Hepatocyte (in vitro differentiated cells): ENCODE measurements at regions not wholly inside any gene's neighbourhood (a gene's known extent, or its start where the extent isn't known, plus 50 kb on each side); places are given as distances from the start of the nearest gene placed in this dataset.
A peak's percentile ranks its signal among the peaks of the same experiment; 100 is the strongest.

Source experiments
- DNase-seq: peaks from one replicate; pipeline ENCODE4 v3.0.0-alpha.2; 2016; ENCODE audit warnings: low spot score
- H2AFZ ChIP-seq: fragments of 200-600 bp; sonication (generic); 2 replicates; pipeline ENCODE4 v1.6.0; 2016; ENCODE audit warnings: antibody characterized with exemption, mild to moderate bottlenecking
- H3K27ac ChIP-seq: fragments of 200-600 bp; sonication (generic); 2 replicates; pipeline ENCODE4 v1.5.1; 2016; ENCODE audit warnings: mild to moderate bottlenecking
- H3K27me3 ChIP-seq: fragments of 200-600 bp; sonication (generic); 2 replicates; pipeline ENCODE4 v1.6.1; 2016
- H3K36me3 ChIP-seq: fragments of 200-600 bp; sonication (generic); replicated peaks from 2 replicates; pipeline ENCODE4 v1.5.1; 2016; ENCODE audit warnings: low read depth; ENCODE audit not compliant: insufficient read depth
- H3K4me1 ChIP-seq: fragments of 200-600 bp; sonication (generic); 2 replicates; pipeline ENCODE4 v1.5.1; 2016; ENCODE audit warnings: mild to moderate bottlenecking, moderate library complexity; ENCODE audit not compliant: insufficient read depth
- H3K4me2 ChIP-seq: fragments of 200-600 bp; sonication (generic); 2 replicates; pipeline ENCODE4 v1.6.0; 2016
- H3K4me3 ChIP-seq: fragments of 200-600 bp; sonication (generic); 2 replicates; pipeline ENCODE4 v1.5.1; 2016; ENCODE audit warnings: mild to moderate bottlenecking
- H3K79me2 ChIP-seq: fragments of 200-600 bp; sonication (generic); 2 replicates; pipeline ENCODE4 v1.6.0; 2017; ENCODE audit warnings: mild to moderate bottlenecking
- H3K9me2 ChIP-seq: fragments of 200-600 bp; sonication (generic); replicated peaks from 2 replicates; pipeline ENCODE4 v1.6.0; 2017; ENCODE audit warnings: mild to moderate bottlenecking; ENCODE audit not compliant: insufficient read depth
- H3K9me3 ChIP-seq: fragments of 200-600 bp; sonication (generic); 2 replicates; pipeline ENCODE4 v1.5.1; 2016; ENCODE audit warnings: low read depth, mild to moderate bottlenecking
- H4K20me1 ChIP-seq: fragments of 200-600 bp; sonication (generic); 2 replicates; pipeline ENCODE4 v1.6.0; 2016; ENCODE audit warnings: mild to moderate bottlenecking; ENCODE audit not compliant: insufficient read depth, poor library complexity, severe bottlenecking
- CTCF ChIP-seq: fragments of 200-600 bp; sonication (generic); IDR thresholded peaks from 2 replicates; pipeline ENCODE4 v1.5.1; 2016; ENCODE audit warnings: antibody characterized with exemption, mild to moderate bottlenecking; ENCODE audit not compliant: poor library complexity
- EZH2 ChIP-seq: fragments of 200-600 bp; sonication (generic); IDR thresholded peaks from 2 replicates; pipeline ENCODE4 v1.6.1; 2016; ENCODE audit warnings: antibody characterized with exemption, mild to moderate bottlenecking, borderline replicate concordance
- EZH2phosphoT487 ChIP-seq: fragments of 200-600 bp; sonication (generic); IDR thresholded peaks from one replicate; pipeline ENCODE4 v1.6.1; 2018; ENCODE audit warnings: antibody characterized with exemption, mild to moderate bottlenecking, low read depth, moderate library complexity; ENCODE audit not compliant: unreplicated experiment, severe bottlenecking
- WGBS: methylation state at CpG from one replicate; pipeline ENCODE4 v1.1.6; 2016; ENCODE audit warnings: low lambda C conversion rate; ENCODE audit errors: missing lambda C conversion rate; 5-methylcytosine and 5-hydroxymethylcytosine counted together

DNA sequence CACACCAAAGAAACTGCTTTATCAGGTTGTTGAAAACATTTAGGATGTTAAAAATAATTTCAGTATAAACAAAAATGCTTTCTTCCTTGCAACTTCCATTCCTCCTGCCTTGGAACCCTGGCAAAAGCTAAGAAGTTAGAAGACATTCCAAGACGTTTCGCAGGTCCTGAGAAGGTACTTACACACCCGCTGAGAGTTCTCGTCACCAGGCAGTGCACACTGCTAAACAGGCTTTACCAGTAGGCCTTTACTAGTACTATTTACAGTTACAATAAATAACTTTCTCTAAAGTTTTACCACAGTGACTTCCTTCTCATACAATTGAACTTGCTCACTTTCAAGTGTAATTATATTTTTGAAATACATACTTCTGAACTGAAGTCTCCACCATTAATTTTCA is 81.4 kb upstream of the RPS6KA2 start:
- WGBS, result 76% methylated on average over 4 of the region's 4 CpGs
- no peak for TF ChIP-seq EZH2
- no peak for TF ChIP-seq CTCF
- no peak for TF ChIP-seq EZH2phosphoT487
- H3K4me2 ChIP-seq, result no peak overlapping the region

DNA sequence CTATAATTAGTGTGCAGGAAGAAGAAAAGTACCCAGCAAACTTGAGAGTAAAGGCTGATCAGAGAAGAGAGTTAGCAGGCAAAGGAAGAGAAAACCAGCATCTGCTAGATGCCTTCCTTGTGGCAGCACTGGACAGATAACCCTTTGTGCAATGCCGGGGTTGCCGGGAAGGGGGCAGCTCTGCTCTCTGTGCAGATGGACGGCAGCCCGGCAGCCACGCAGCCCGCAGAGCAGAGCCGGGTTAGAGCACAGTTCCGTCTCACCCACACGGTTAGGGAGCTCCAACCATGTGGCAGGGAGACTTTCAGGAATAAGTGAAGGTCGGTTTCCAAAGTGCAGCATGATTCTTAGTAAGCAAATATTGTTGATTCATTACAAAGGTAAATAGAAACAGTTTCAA is 80.0 kb upstream of the RPS6KA2 start:
- WGBS, result 16% methylated on average over 10 of the region's 10 CpGs
- DNase-seq, result peak; percentile 76
- Histone ChIP-seq H3K4me3 (no peak overlapping the region), H3K9me3 (no peaks in the 10 kb centered on the region), H3K9me2 (no peaks in the 10 kb centered on the region), H3K36me3 (no peaks in the 10 kb centered on the region), H4K20me1 (no peaks in the 10 kb centered on the region), H2AFZ (peak overlapping the region; percentile 16), H3K4me2 (peak overlapping the region; percentile 39), H3K79me2 (no peaks in the 10 kb centered on the region), H3K27me3 (no peaks in the 10 kb centered on the region), H3K27ac (no peak overlapping the region), H3K4me1 (no peaks in the 10 kb centered on the region)
- TF ChIP-seq CTCF (peak; percentile 40), EZH2 (no peak)

More for the DNA sequence above, 81.4 kb upstream of the RPS6KA2 start:
- no peaks in the 10 kb centered on the region for H3K4me1 ChIP-seq
- H3K9me3 ChIP-seq, result no peaks in the 10 kb centered on the region
- no peaks in the 10 kb centered on the region for H4K20me1 ChIP-seq
- H3K36me3 ChIP-seq, result no peaks in the 10 kb centered on the region
- H3K79me2 ChIP-seq, result no peaks in the 10 kb centered on the region
- H2AFZ ChIP-seq, result no peak overlapping the region
- no peak for DNase-seq
- H3K9me2 ChIP-seq, result no peaks in the 10 kb centered on the region
- H3K4me3 ChIP-seq, result no peak overlapping the region
- no peaks in the 10 kb centered on the region for H3K27me3 ChIP-seq
- no peak overlapping the region for H3K27ac ChIP-seq

DNA sequence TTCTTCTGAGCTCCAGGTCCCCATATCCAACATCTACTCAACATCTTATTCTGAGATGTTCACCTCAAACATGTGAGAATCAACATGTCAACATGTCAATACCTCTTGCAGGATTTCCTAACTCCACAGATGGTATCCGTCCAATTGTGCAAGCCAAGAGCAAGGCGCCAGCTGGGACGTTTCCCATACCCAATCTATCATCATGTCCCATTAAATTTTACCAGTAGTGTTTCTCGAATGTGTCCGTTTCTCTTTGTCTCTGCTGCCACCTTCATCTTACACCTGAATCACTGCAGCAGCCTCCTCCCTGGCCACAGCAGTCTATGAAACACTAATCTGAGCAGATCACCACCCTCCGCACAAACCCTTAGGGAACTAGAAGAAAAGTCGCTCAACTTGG is 78.0 kb upstream of the RPS6KA2 start:
- Histone ChIP-seq H3K9me3 (no peaks in the 10 kb centered on the region), H4K20me1 (no peaks in the 10 kb centered on the region), H2AFZ (no peak overlapping the region), H3K4me1 (no peaks in the 10 kb centered on the region), H3K36me3 (no peaks in the 10 kb centered on the region), H3K4me3 (no peak overlapping the region), H3K27me3 (no peaks in the 10 kb centered on the region), H3K27ac (no peak overlapping the region), H3K9me2 (no peaks in the 10 kb centered on the region), H3K4me2 (no peak overlapping the region), H3K79me2 (no peaks in the 10 kb centered on the region)
- WGBS, result 88% methylated on average over 7 of the region's 7 CpGs
- TF ChIP-seq CTCF (no peak), EZH2phosphoT487 (no peak), EZH2 (no peak)
- no peak for DNase-seq

GRCh38 chr6:166704171-166704570 is 77.1 kb upstream of the RPS6KA2 start:
- no peaks in the 10 kb centered on the region for H4K20me1 ChIP-seq
- H3K9me2 ChIP-seq, result no peaks in the 10 kb centered on the region
- TF ChIP-seq EZH2 (no peak), EZH2phosphoT487 (no peak), CTCF (no peak)
- no peak overlapping the region for H3K4me2 ChIP-seq
- H3K4me3 ChIP-seq, result no peak overlapping the region
- H2AFZ ChIP-seq, result no peak overlapping the region
- H3K27ac ChIP-seq, result no peak overlapping the region
- no peaks in the 10 kb centered on the region for H3K36me3 ChIP-seq
- DNase-seq, result no peak
- no peaks in the 10 kb centered on the region for H3K4me1 ChIP-seq
- no peaks in the 10 kb centered on the region for H3K27me3 ChIP-seq
- WGBS, result 82% methylated on average over 7 of the region's 7 CpGs
- no peaks in the 10 kb centered on the region for H3K79me2 ChIP-seq
- no peaks in the 10 kb centered on the region for H3K9me3 ChIP-seq
